Fibroblast of lung (primary cell): ENCODE measurements at regions not wholly inside any gene's neighbourhood (a gene's known extent, or its start where the extent isn't known, plus 50 kb on each side); places are given as distances from the start of the nearest gene placed in this dataset.

ENCODE experiments used
- DNase-seq, 2 donors: peaks; one replicate each; pipeline versions ENCODE4 v3.0.0 to v3.0.0-alpha.2; 2010; ENCODE audit warnings: low read depth in 2 of 2
- H2AFZ ChIP-seq: 2 replicates; pipeline ENCODE4 v1.5.1; 2012; ENCODE audit warnings: low read length, control low read depth, inconsistent platforms
- H3K27ac ChIP-seq: 2 replicates; pipeline ENCODE4 v1.5.1; 2011; ENCODE audit warnings: low read length, control low read depth; ENCODE audit not compliant: insufficient read depth
- H3K27me3 ChIP-seq: 2 replicates; pipeline ENCODE4 v1.5.1; 2011; ENCODE audit warnings: mild to moderate bottlenecking, low read length; ENCODE audit not compliant: control insufficient read depth, insufficient read depth
- H3K36me3 ChIP-seq: 2 replicates; pipeline ENCODE4 v1.5.1; 2011; ENCODE audit warnings: low read length; ENCODE audit not compliant: control insufficient read depth, insufficient read depth
- H3K4me1 ChIP-seq: 2 replicates; pipeline ENCODE4 v1.5.1; 2011; ENCODE audit warnings: low read length; ENCODE audit not compliant: control insufficient read depth, insufficient read depth; ENCODE audit errors: extremely low read depth
- H3K4me2 ChIP-seq: 2 replicates; pipeline ENCODE4 v1.5.1; 2011; ENCODE audit warnings: low read length, control low read depth; ENCODE audit not compliant: insufficient read depth; ENCODE audit errors: extremely low read depth
- H3K4me3 ChIP-seq, 4 experiments: fragments of 200-600 bp in 1 of 4; sonication (generic) in 1 of 4; replicated peaks in 1 of 4; 2 replicates each; pipeline ENCODE4 v1.5.1; 2011 to 2016; ENCODE audit warnings: low read length in 4 of 4, low read depth in 3 of 4, mild to moderate bottlenecking in 3 of 4, control low read depth in 2 of 4, inconsistent platforms in 1 of 4, mixed read lengths in 1 of 4; ENCODE audit not compliant: insufficient read depth in 1 of 4; ENCODE audit errors: control extremely low read depth in 1 of 4
- H3K79me2 ChIP-seq: 2 replicates; pipeline ENCODE4 v1.5.1; 2012; ENCODE audit warnings: mild to moderate bottlenecking, low read length, inconsistent platforms; ENCODE audit not compliant: control insufficient read depth, insufficient read depth
- H3K9ac ChIP-seq: 2 replicates; pipeline ENCODE4 v1.5.1; 2011; ENCODE audit warnings: mild to moderate bottlenecking, low read length, control low read depth; ENCODE audit not compliant: insufficient read depth
- H3K9me3 ChIP-seq: 2 replicates; pipeline ENCODE4 v1.5.1; 2012; ENCODE audit warnings: low read depth, low read length; ENCODE audit not compliant: control insufficient read depth, insufficient read depth
- H4K20me1 ChIP-seq: 2 replicates; pipeline ENCODE4 v1.5.1; 2011; ENCODE audit warnings: low read length; ENCODE audit not compliant: control insufficient read depth, insufficient read depth; ENCODE audit errors: extremely low read depth
- CTCF ChIP-seq, 2 donors: IDR thresholded peaks in 1 of 2; conservative IDR thresholded peaks in 1 of 2; 1 replicate in 1 of 2; 2 replicates in 1 of 2; pipeline ENCODE4 v1.5.1; 2011 to 2012; ENCODE audit warnings: low read length in 2 of 2, control low read depth in 1 of 2, inconsistent platforms in 1 of 2, low read depth in 1 of 2, mild to moderate bottlenecking in 1 of 2
- EZH2 ChIP-seq: IDR thresholded peaks from 2 replicates; pipeline ENCODE4 v1.5.1; 2012; ENCODE audit warnings: low read length, control low read depth, mild to moderate bottlenecking; ENCODE audit errors: missing control alignments

DNA sequence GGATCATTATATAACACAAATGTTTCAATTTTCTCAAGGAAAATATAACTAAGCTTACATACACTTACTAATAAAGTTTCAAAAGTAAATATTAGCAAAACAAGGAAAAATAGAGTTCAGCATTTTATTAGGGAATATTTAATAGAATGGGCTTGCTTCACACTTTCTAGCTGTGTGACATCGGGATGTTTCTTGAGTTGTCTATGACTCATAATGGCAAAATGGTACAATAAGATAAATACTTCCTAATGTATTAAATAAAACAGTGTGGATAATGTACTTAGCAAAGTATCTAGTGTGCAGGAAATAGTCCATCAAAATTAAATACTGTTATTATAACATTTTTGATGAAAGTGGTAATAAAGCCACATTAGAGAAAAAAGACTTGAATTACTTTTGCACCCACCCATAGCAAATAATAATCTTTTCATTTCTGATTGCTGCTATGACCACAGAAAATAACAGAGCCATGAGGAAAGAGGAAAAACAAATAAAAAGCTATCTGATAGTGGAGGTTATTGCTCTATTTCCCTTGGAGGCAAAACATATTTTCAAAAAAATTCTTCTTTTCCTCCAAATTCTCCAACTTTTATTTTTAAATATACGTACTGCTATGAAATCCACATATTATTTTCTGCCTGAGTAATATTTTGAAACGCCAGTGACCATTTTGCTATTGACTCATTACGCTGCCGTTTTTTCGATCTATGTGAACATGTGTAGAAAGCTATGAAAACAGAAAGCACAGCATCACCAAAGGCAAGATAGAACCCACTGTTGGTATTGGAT, 272.9 kb upstream of the KLF6 start:
- no peak overlapping the region for H3K9ac ChIP-seq
- H3K79me2 ChIP-seq, result no peaks in the 10 kb centered on the region
- H3K4me3 ChIP-seq, result no peak overlapping the region
- H3K4me1 ChIP-seq, result peaks cover 11% of the 10 kb centered on the region
- H2AFZ ChIP-seq, result no peak overlapping the region
- H3K4me2 ChIP-seq, result no peak overlapping the region
- H3K36me3 ChIP-seq, result no peaks in the 10 kb centered on the region
- no peak for TF ChIP-seq CTCF (conservative IDR thresholded peaks at IDR 0.05 in 1 of 2, IDR thresholded peaks at IDR 0.05 in 1 of 2; ENCODE audit: low read depth in 1 of 2, low read length in 2 of 2)
- TF ChIP-seq EZH2, result no peak
- no peak overlapping the region for H3K27ac ChIP-seq
- no peaks in the 10 kb centered on the region for H3K9me3 ChIP-seq
- H3K27me3 ChIP-seq, result no peaks in the 10 kb centered on the region
- DNase-seq, result no peak
- no peaks in the 10 kb centered on the region for H4K20me1 ChIP-seq

- no peaks in the 10 kb centered on the region for H3K27me3 ChIP-seq
- no peaks in the 10 kb centered on the region for H3K9me3 ChIP-seq
- TF ChIP-seq EZH2 (no peak), CTCF (conservative IDR thresholded peaks at IDR 0.05 in 1 of 2, IDR thresholded peaks at IDR 0.05 in 1 of 2; ENCODE audit: low read depth in 1 of 2, low read length in 2 of 2) (no peak)
- no peak overlapping the region for H3K27ac ChIP-seq
- no peaks in the 10 kb centered on the region for H3K36me3 ChIP-seq
- H2AFZ ChIP-seq, result no peak overlapping the region
- no peaks in the 10 kb centered on the region for H4K20me1 ChIP-seq
- no peak overlapping the region for H3K9ac ChIP-seq
- no peak overlapping the region for H3K4me2 ChIP-seq
- H3K4me1 ChIP-seq, result peaks cover 8% of the 10 kb centered on the region
- no peak overlapping the region for H3K4me3 ChIP-seq
- no peak for DNase-seq
- no peaks in the 10 kb centered on the region for H3K79me2 ChIP-seq
These were observed 272.0 kb upstream of the KLF6 start for GRCh38 chr10:4057021-4057420.

- no peaks in the 10 kb centered on the region for H4K20me1 ChIP-seq
- H3K4me3 ChIP-seq, result no peak overlapping the region
- DNase-seq, result no peak
- H3K27ac ChIP-seq, result no peak overlapping the region
- H3K4me1 ChIP-seq, result no peaks in the 10 kb centered on the region
- H2AFZ ChIP-seq, result no peak overlapping the region
- no peak overlapping the region for H3K9ac ChIP-seq
- no peaks in the 10 kb centered on the region for H3K79me2 ChIP-seq
- H3K36me3 ChIP-seq, result no peaks in the 10 kb centered on the region
- no peak overlapping the region for H3K4me2 ChIP-seq
- TF ChIP-seq CTCF (conservative IDR thresholded peaks at IDR 0.05 in 1 of 2, IDR thresholded peaks at IDR 0.05 in 1 of 2; ENCODE audit: low read depth in 1 of 2, low read length in 2 of 2) (no peak), EZH2 (no peak)
- H3K27me3 ChIP-seq, result no peaks in the 10 kb centered on the region
- no peaks in the 10 kb centered on the region for H3K9me3 ChIP-seq
These were observed 269.8 kb upstream of the KLF6 start for GRCh38 chr10:4054656-4055435.
